Neuron (in vitro differentiated cells): ENCODE measurements at regions not wholly inside any gene's neighbourhood (a gene's known extent, or its start where the extent isn't known, plus 50 kb on each side); places are given as distances from the start of the nearest gene placed in this dataset.

Source experiments
- H2AFZ ChIP-seq: one replicate; pipeline ENCODE4 v1.6.1; 2013; ENCODE audit warnings: low read depth, mild to moderate bottlenecking, inconsistent platforms, low read length, moderate library complexity
- H3K27me3 ChIP-seq: one replicate; pipeline ENCODE4 v1.6.1; 2013; ENCODE audit warnings: low read length; ENCODE audit not compliant: insufficient read depth
- H3K36me3 ChIP-seq: one replicate; pipeline ENCODE4 v1.6.1; 2013; ENCODE audit warnings: low read length; ENCODE audit not compliant: insufficient read depth
- H3K4me1 ChIP-seq: one replicate; pipeline ENCODE4 v1.6.1; 2013; ENCODE audit warnings: low read length; ENCODE audit not compliant: insufficient read depth
- H3K4me3 ChIP-seq: 2 replicates; pipeline ENCODE4 v1.5.1; 2013; ENCODE audit warnings: mild to moderate bottlenecking, low read length, moderate library complexity
- H3K9me3 ChIP-seq: one replicate; pipeline ENCODE4 v1.6.1; 2013; ENCODE audit warnings: low read length

DNA sequence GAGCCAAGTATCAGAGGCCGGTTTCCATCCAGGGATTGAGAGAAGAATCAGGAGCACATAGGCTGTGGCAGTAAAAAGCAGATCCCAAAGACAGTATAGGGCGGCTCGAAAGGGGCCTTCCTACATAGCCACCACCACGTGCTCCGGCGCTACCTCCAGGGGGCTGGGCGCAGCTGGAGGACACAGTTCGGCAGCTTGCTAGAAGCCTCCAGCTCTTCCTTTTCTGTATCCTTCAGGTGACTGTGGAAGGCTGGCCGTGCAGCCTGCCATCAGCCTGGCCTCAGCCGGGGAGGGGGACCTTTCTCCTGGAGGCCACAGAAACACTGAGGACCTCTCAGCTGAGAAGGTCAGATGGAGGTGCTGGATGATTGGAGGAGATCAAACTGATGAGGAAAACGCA lies 183.6 kb upstream of the GLI2 start:
- no peaks in the 10 kb centered on the region for H3K9me3 ChIP-seq
- no peaks in the 10 kb centered on the region for H3K36me3 ChIP-seq
- no peaks in the 10 kb centered on the region for H3K4me1 ChIP-seq
- H3K4me3 ChIP-seq: no peak overlapping the region
- no peak overlapping the region for H2AFZ ChIP-seq
- H3K27me3 ChIP-seq: peaks cover 29% of the 10 kb centered on the region

GRCh38 chr2:120552800-120553481 lies 182.7 kb upstream of the GLI2 start:
- Histone ChIP-seq H3K4me3 (no peak overlapping the region), H3K4me1 (no peaks in the 10 kb centered on the region), H3K27me3 (peaks cover 35% of the 10 kb centered on the region), H3K36me3 (no peaks in the 10 kb centered on the region), H3K9me3 (no peaks in the 10 kb centered on the region), H2AFZ (no peak overlapping the region)

GRCh38 chr2:120554625-120555032 lies 181.0 kb upstream of the GLI2 start:
- Histone ChIP-seq H3K4me1 (no peaks in the 10 kb centered on the region), H3K9me3 (no peaks in the 10 kb centered on the region), H2AFZ (no peak overlapping the region), H3K27me3 (peaks cover 42% of the 10 kb centered on the region), H3K36me3 (no peaks in the 10 kb centered on the region), H3K4me3 (no peak overlapping the region)

GRCh38 chr2:120555092-120555491 lies 180.6 kb upstream of the GLI2 start:
- no peak overlapping the region for H2AFZ ChIP-seq
- peaks cover 45% of the 10 kb centered on the region for H3K27me3 ChIP-seq
- H3K4me3 ChIP-seq: no peak overlapping the region

DNA sequence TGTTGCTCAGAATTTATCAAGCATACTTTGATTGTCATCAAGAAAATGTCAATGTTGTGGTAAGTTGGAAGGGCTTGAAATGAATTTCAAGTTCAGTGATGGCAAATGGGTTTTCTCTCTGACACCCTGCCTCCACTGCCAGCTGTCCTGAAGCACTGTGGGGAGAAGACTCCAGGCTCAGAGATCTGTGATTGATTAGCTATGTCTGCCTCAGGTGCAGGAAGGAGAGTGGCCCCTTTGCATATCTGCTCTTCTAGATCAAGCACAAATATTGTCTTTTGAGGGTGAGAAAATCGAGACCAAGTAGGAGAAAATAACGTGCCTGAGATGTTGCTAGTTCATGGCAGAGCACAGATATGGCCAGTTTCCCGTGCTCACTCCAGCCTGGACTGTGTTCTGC lies 178.8 kb upstream of the GLI2 start:
- Histone ChIP-seq H3K4me1 (no peaks in the 10 kb centered on the region), H3K27me3 (peaks cover 43% of the 10 kb centered on the region), H3K9me3 (no peaks in the 10 kb centered on the region), H2AFZ (no peak overlapping the region), H3K4me3 (no peak overlapping the region), H3K36me3 (no peaks in the 10 kb centered on the region)

More at GRCh38 chr2:120555092-120555491, 180.6 kb upstream of the GLI2 start:
- H3K36me3 ChIP-seq: no peaks in the 10 kb centered on the region
- H3K4me1 ChIP-seq: no peaks in the 10 kb centered on the region
- H3K9me3 ChIP-seq: no peaks in the 10 kb centered on the region

- Histone ChIP-seq H2AFZ (no peak overlapping the region), H3K9me3 (no peaks in the 10 kb centered on the region), H3K27me3 (peaks cover 36% of the 10 kb centered on the region), H3K4me3 (no peak overlapping the region), H3K4me1 (no peaks in the 10 kb centered on the region), H3K36me3 (no peaks in the 10 kb centered on the region)
Observed at GRCh38 chr2:120558847-120559246, 176.8 kb upstream of the GLI2 start.

DNA sequence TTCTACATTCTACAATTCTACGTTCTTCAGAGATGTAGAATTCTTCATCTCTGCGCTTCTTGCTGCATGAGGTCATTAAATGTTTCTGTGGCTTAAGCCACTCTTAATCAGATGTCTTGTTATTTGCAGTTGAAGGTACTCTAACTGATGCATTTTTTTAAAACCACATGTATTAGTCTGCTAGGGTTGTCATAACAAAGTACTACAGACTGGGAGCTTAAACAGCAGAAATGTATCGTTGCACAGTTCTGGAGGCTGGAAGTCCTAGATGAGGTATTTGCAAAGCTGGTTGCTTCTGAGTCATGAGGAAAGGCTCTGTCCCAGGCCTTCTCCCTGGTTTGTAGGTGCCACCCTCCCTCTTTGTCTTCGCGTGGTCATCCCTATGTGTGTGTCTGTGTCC lies 176.3 kb upstream of the GLI2 start:
- H3K36me3 ChIP-seq: no peaks in the 10 kb centered on the region
- H3K27me3 ChIP-seq: peaks cover 36% of the 10 kb centered on the region
- H3K9me3 ChIP-seq: no peaks in the 10 kb centered on the region
- peaks cover 2% of the 10 kb centered on the region for H3K4me1 ChIP-seq
- no peak overlapping the region for H3K4me3 ChIP-seq
- H2AFZ ChIP-seq: no peak overlapping the region

- peaks cover 7% of the 10 kb centered on the region for H3K4me1 ChIP-seq
- no peaks in the 10 kb centered on the region for H3K36me3 ChIP-seq
- H2AFZ ChIP-seq: no peak overlapping the region
- H3K9me3 ChIP-seq: no peaks in the 10 kb centered on the region
- H3K27me3 ChIP-seq: peaks cover 31% of the 10 kb centered on the region
- H3K4me3 ChIP-seq: no peak overlapping the region
Observed at GRCh38 chr2:120560330-120560729, 175.3 kb upstream of the GLI2 start.

GRCh38 chr2:120561379-120562035 lies 174.2 kb upstream of the GLI2 start:
- Histone ChIP-seq H3K4me3 (no peak overlapping the region), H2AFZ (no peak overlapping the region), H3K9me3 (no peaks in the 10 kb centered on the region), H3K36me3 (no peaks in the 10 kb centered on the region), H3K27me3 (peaks cover 31% of the 10 kb centered on the region), H3K4me1 (peaks cover 7% of the 10 kb centered on the region)

- Histone ChIP-seq H3K36me3 (no peaks in the 10 kb centered on the region), H3K9me3 (no peaks in the 10 kb centered on the region), H2AFZ (no peak overlapping the region), H3K4me1 (peaks cover 7% of the 10 kb centered on the region), H3K27me3 (peaks cover 27% of the 10 kb centered on the region), H3K4me3 (no peak overlapping the region)
Observed at GRCh38 chr2:120562218-120563005, 173.3 kb upstream of the GLI2 start.

DNA sequence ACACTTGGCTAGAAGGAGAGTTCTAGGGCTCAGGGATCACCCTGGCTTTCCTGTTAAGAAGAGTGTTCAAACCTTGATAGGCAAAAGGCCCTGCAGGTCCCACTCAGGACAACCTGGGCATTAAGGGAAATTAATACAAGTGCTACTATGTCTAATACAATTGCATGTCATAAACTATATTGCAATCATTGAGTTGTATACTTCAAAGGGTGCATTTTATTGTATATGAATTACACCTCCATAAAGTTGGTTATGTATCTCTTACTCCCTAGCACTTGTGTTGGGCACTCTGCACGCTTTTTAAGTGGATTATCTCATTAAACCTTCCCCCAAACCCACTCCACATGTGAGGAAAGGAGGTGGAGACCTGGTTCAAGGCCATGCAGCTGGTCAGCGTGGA lies 172.1 kb upstream of the GLI2 start:
- no peak overlapping the region for H2AFZ ChIP-seq
- peaks cover 30% of the 10 kb centered on the region for H3K27me3 ChIP-seq
- no peaks in the 10 kb centered on the region for H3K36me3 ChIP-seq
- peaks cover 7% of the 10 kb centered on the region for H3K4me1 ChIP-seq
- no peaks in the 10 kb centered on the region for H3K9me3 ChIP-seq
- H3K4me3 ChIP-seq: no peak overlapping the region

DNA sequence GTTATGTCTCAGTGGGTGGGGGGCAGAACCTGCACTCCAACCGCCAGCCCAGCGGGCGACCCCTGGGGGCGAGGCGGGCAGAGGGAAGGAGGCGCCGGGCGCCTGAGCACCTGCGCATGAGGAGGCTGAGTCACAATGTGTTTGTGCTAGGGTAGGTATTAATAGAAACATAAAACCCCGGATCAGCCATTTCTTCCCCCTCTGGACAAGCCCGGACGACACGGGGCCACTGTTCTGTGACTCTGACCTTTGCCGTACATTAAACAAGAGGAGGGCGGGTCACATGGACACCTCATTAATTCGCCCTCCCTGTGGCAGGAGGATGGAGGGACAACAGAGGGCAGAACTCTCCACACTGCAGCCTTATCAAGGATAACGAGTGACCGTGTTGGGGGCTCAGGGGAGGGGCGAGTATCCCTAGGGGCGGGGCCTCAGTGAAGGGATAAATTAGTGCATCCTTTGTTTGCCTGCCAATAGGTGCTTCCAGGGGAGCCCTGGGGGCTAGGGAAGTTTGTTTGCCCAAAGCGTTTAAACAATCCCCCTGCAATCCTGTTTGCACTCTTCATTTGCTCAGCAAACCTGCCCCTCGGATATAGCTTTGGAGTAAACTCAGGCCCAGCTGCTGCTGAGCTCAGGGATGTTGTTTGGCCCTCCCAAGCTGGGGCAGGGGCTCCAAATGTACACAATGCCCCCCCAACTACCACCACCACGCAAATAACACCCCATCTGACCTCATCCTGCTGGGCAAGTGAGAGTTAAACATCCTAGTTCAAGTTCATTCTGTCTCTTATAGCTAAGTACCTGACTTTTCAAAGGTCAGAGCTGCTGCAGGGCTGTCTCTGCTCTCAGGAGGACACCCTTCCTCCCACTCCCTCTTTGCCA lies 171.2 kb upstream of the GLI2 start:
- Histone ChIP-seq H3K9me3 (no peaks in the 10 kb centered on the region), H3K4me1 (peaks cover 7% of the 10 kb centered on the region), H3K4me3 (no peak overlapping the region), H3K27me3 (peaks cover 27% of the 10 kb centered on the region), H3K36me3 (no peaks in the 10 kb centered on the region), H2AFZ (no peak overlapping the region)
